Pancreas (tissue), 10 donors: ENCODE measurements at regions not wholly inside any gene's neighbourhood (a gene's known extent, or its start where the extent isn't known, plus 50 kb on each side); places are given as distances from the start of the nearest gene placed in this dataset.
"Not testable (repeated sequence)": the region's sequence is repeated elsewhere in the genome, so short reads cannot be mapped to it uniquely, and the experiment has no call there.

Experiments
- ATAC-seq, 4 donors: fragments of 200-7000 bp; cut with Tn5 transposase; one replicate each; pipeline versions ENCODE4 v1.8.0 to v1.9.1; 2020; ENCODE audit warnings: mild to moderate bottlenecking in 4 of 4, moderate library complexity in 4 of 4
- DNase-seq, 6 donors: peaks; one replicate each; pipeline ENCODE4 v3.0.0-alpha.2; 2020
- FAIRE-seq: peaks from 2 replicates; lab custom pipeline; 2012; peaks lifted over from hg19 to GRCh38; lab: Jason Lieb, UNC
- H3K27ac ChIP-seq, 4 donors: fragments of 200-600 bp; sonication (generic); 1 replicate in 3 of 4; 2 replicates in 1 of 4; pipeline versions ENCODE4 v1.5.0 to v1.8.0; 2020
- H3K27me3 ChIP-seq, 4 donors: fragments of 200-600 bp; one replicate each; pipeline ENCODE4 v1.8.0; 2021
- H3K36me3 ChIP-seq, 3 donors: fragments of 200-600 bp; sonication (generic) in 1 of 3; one replicate each; pipeline versions ENCODE4 v1.5.0 to v1.8.0; 2020 to 2021
- H3K4me1 ChIP-seq, 3 donors: fragments of 200-600 bp; one replicate each; pipeline ENCODE4 v1.8.0; 2021
- H3K4me3 ChIP-seq, 4 donors: fragments of 200-600 bp; sonication (generic) in 2 of 4; one replicate each; pipeline versions ENCODE4 v1.5.0 to v1.8.0; 2020 to 2021
- H3K9me3 ChIP-seq, 4 donors: fragments of 200-600 bp; one replicate each; pipeline ENCODE4 v1.8.0; 2021
- WGBS, 2 donors: extraction: QIAGEN DNeasy Blood & Tissue Kit; methylation state at CpG; one replicate each; pipeline ENCODE4 v1.1.7; 2013; 5-methylcytosine and 5-hydroxymethylcytosine counted together
- intact Hi-C, 3 donors: fragments of 100-400 bp; cut with DNase I; formaldehyde crosslinking; loops; one replicate each; pipeline versions ENCODE4 v1.11.1 to v1.14.2; 2022
- TF ChIP-seq, protein P1 (sequence below), 4 donors: fragments of 200-600 bp; sonication (generic) in 3 of 4; IDR thresholded peaks; one replicate each; pipeline versions ENCODE4 v1.5.0 to v1.8.0; 2021; ENCODE audit warnings: antibody characterized with exemption in 4 of 4
- donor health status: healthy with polysubstance abuse.
- donor health status: DM: no; HTN: no; CAD: no; lungs with moderate emphysema.
- donor health status: DM: no; HTN: no; CAD: no.
- donor health status: control.
- donor health status: control.
- donor health status: Bipolar disorder and iron deficiency.
- donor health status: DM: yes; HTN: yes; CAD: no.
- donor health status: DM: no; HTN: no; CAD: no.
- donor health status: DM: no; HTN: no; CAD: no.
- donor health status: DM: yes; HTN: yes; CAD: no.

GRCh38 chr12:131229426-131230339 lies 276.0 kb downstream of the ADGRD1 start:
- Histone ChIP-seq H3K4me3 (no peak overlapping the region), H3K27ac (no peak overlapping the region), H3K4me1 (no peaks in the 10 kb centered on the region), H3K9me3 (no peaks in the 10 kb centered on the region), H3K36me3 (no peaks in the 10 kb centered on the region), H3K27me3 (no peaks in the 10 kb centered on the region)
- 38 to 44% methylated on average over 17 of the region's 17 CpGs for WGBS, 2 donors
- intact Hi-C loops, result no loop called here
- TF ChIP-seq, protein P1, sequence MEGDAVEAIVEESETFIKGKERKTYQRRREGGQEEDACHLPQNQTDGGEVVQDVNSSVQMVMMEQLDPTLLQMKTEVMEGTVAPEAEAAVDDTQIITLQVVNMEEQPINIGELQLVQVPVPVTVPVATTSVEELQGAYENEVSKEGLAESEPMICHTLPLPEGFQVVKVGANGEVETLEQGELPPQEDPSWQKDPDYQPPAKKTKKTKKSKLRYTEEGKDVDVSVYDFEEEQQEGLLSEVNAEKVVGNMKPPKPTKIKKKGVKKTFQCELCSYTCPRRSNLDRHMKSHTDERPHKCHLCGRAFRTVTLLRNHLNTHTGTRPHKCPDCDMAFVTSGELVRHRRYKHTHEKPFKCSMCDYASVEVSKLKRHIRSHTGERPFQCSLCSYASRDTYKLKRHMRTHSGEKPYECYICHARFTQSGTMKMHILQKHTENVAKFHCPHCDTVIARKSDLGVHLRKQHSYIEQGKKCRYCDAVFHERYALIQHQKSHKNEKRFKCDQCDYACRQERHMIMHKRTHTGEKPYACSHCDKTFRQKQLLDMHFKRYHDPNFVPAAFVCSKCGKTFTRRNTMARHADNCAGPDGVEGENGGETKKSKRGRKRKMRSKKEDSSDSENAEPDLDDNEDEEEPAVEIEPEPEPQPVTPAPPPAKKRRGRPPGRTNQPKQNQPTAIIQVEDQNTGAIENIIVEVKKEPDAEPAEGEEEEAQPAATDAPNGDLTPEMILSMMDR (IDR thresholded peaks at IDR 0.05), result no peak
- DNase-seq (peak in 1 of 6 donors; percentile 37), FAIRE-seq (no peak), ATAC-seq (peak in 2 of 4 donors; percentile 28 to 42)

DNA sequence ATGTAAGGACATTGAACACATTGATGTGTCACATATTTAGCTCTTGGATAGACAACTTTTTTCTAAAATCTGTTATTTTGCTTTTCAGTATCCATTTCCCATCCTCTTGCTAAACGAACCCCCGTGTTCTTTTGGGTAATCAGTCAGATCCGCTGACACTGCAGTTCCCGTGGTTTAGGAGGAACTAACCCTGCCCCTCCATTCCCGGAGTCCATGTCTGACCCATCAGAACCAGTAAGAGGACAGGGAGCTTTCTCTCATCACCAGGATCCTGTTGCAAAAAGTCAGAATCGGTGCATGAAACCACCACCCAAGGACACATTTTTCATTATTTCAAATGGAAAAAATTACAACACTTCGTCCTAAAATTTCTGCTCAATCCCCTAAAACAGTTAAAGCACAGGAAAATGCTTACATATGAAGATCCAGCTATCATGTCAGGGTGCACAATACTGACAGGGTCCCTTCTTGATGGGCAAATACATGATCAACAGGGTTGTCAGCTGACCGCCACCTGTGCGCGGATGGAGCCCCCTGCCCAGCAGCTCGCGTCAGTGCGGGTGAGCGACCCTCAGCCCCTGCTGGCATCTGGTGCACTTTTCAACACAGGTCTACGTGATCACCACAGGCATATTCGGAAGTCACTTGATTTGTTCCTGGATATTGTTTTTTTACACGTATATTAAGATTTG lies 276.8 kb downstream of the ADGRD1 start:
- Histone ChIP-seq H3K36me3 (no peaks in the 10 kb centered on the region), H3K27ac (no peak overlapping the region), H3K4me1 (no peaks in the 10 kb centered on the region), H3K27me3 (no peaks in the 10 kb centered on the region), H3K4me3 (no peak overlapping the region), H3K9me3 (no peaks in the 10 kb centered on the region)
- ATAC-seq (no peak), FAIRE-seq (no peak), DNase-seq (no peak)
- TF ChIP-seq, protein P1 (IDR thresholded peaks at IDR 0.05), result no peak
- intact Hi-C loops, result no loop called here
- WGBS, 2 donors, result 60 to 69% methylated on average over 17 of the region's 17 CpGs

DNA sequence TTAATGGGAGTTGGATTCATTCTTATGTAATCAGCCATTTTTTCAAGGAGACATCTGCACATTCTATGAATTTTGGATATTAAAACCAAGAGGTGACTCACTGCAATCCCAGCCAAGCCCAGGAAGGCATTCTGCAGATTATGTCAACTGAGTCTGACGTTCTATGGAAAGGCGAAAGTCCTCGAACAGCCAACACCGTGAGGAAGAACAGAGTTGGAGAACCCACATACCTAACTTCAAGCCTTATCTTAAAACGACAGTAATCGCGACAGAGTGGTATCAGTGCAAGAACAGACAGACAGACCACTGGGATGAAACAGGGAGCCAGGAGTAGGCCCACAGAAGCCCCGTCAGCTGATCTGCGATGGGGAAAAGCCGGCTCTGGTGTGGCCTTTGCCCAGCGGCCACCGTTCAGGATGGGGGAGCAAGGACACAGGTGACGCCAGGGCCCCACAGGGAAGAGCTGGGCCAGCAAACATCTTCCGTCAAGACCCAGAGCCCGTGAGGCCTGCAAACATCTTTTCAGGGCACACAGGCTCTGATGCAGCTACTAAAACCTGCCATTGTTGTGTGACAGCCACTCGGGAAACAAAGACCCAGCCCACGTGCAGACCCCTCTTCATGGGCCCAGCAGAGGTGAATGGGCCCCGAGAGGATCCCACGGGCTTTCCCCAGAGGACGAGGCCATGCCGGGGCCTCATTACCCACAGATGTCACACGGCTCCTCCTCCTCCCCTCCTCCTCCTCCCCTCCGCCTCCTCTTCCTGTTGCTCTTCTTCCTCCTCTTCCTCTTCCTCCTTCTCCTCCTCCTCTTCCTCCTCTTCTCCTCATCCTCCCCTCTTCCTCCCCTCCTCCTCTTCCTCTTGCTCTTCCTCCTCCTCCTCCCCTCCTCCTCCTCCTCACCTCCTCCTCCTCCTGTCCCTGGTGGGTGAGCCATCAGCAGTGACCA lies 277.6 kb downstream of the ADGRD1 start:
- intact Hi-C loops, result no loop called here
- DNase-seq (no peak), FAIRE-seq (no peak), ATAC-seq (no peak)
- no peak overlapping the region for H3K27ac ChIP-seq
- TF ChIP-seq, protein P1 (IDR thresholded peaks at IDR 0.05), result no peak
- H3K27me3 ChIP-seq, result no peaks in the 10 kb centered on the region
- no peaks in the 10 kb centered on the region for H3K9me3 ChIP-seq
- no peaks in the 10 kb centered on the region for H3K4me1 ChIP-seq
- H3K4me3 ChIP-seq, result no peak overlapping the region
- H3K36me3 ChIP-seq, result no peaks in the 10 kb centered on the region
- 63 to 80% methylated on average over 23 of the region's 23 CpGs for WGBS, 2 donors

DNA sequence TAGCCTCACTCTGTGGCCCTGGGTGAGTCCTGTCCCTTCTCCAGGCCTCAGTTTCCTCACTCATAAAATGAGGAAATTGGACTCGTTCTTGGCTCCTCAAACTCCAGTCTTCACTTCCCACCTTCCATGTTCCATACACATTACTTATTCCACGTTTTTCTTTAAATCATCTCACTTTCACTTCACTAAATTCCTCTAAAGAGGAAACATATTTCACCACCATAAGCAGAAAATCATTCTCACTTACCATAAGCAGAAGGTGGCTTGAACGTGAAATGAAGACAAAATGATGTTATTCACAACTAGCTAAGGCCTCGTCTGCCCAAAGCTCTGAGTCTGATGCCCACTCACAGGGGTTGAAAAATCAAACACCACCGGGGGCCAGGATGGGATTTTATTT lies 278.3 kb downstream of the ADGRD1 start:
- intact Hi-C loops, result no loop called here
- no peaks in the 10 kb centered on the region for H3K9me3 ChIP-seq
- no peak overlapping the region for H3K27ac ChIP-seq
- WGBS, 2 donors, result 58 to 66% methylated on average over 5 of the region's 5 CpGs
- H3K4me1 ChIP-seq, result no peaks in the 10 kb centered on the region
- no peaks in the 10 kb centered on the region for H3K36me3 ChIP-seq
- H3K27me3 ChIP-seq, result no peaks in the 10 kb centered on the region
- no peak overlapping the region for H3K4me3 ChIP-seq
- no peak for ATAC-seq
- FAIRE-seq, result no peak
- no peak for DNase-seq
- TF ChIP-seq, protein P1 (IDR thresholded peaks at IDR 0.05), result no peak

DNA sequence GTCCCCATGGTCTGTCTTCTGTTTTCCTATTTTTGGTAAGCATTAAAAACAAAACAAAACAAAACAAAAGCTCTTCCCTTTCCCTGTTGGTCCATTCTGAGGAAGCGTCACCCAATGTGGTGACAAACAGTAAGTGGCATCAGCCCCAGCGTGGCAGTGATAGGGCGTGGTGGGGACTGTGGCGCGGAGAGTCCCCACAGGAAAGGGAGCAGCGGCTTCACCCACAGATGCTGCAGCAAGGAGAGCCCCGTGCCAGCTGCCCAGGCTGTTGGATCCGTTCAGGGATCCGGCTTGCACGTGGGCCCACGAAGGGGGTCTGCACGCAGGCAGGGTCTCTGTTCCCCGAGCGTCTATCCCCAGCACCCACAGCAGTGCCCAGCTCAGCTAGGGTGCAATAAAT lies 279.2 kb downstream of the ADGRD1 start:
- DNase-seq, intact Hi-C loops, FAIRE-seq, H3K36me3 ChIP-seq, ATAC-seq, H3K9me3 ChIP-seq, H3K27me3 ChIP-seq, H3K27ac ChIP-seq, H3K4me1 ChIP-seq, H3K4me3 ChIP-seq: not testable (repeated sequence)
- WGBS, 2 donors, result 63 to 97% methylated on average over 10 to 14 of the region's 14 CpGs

GRCh38 chr12:131233850-131234789 lies 280.4 kb downstream of the ADGRD1 start:
- H3K27ac ChIP-seq, H3K27me3 ChIP-seq, FAIRE-seq, DNase-seq, H3K4me3 ChIP-seq, H3K36me3 ChIP-seq, H3K9me3 ChIP-seq, intact Hi-C loops, H3K4me1 ChIP-seq: not testable (repeated sequence)
- 59 to 66% methylated on average over 15 to 16 of the region's 16 CpGs for WGBS, 2 donors
- peak in 1 of 4 donors; percentile 35 for ATAC-seq
